Panc1 (cell line): ENCODE measurements at regions not wholly inside any gene's neighbourhood (a gene's known extent, or its start where the extent isn't known, plus 50 kb on each side); places are given as distances from the start of the nearest gene placed in this dataset.

Experiments used
- CTCF ChIP-seq: fragments of 450-650 bp; IDR thresholded peaks from 2 replicates; pipeline ENCODE4 v1.5.1; 2017; ENCODE audit warnings: mild to moderate bottlenecking
- POLR2AphosphoS5 ChIP-seq: IDR thresholded peaks from 2 replicates; pipeline ENCODE4 v1.6.1; 2012; ENCODE audit warnings: mild to moderate bottlenecking, low read depth, low read length, moderate library complexity
- REST ChIP-seq, 2 experiments: IDR thresholded peaks; 2 replicates each; pipeline ENCODE4 v1.6.1; 2011 to 2012; ENCODE audit warnings: low read depth in 2 of 2, control low read depth in 1 of 2, low read length in 1 of 2, mild to moderate bottlenecking in 1 of 2, moderate library complexity in 1 of 2; ENCODE audit not compliant: insufficient read depth in 1 of 2
- SIN3A ChIP-seq: IDR thresholded peaks from 2 replicates; pipeline ENCODE4 v1.6.1; 2012; ENCODE audit warnings: low read depth, mild to moderate bottlenecking, low read length, moderate library complexity, borderline replicate concordance; ENCODE audit not compliant: insufficient read depth
- TCF7L2 ChIP-seq: IDR thresholded peaks from 2 replicates; pipeline ENCODE4 v1.6.1; 2011; ENCODE audit warnings: mild to moderate bottlenecking, low read depth, low read length, inconsistent platforms

GRCh38 chr4:38400946-38401345 is 263.1 kb upstream of the KLF3 start:
- TF ChIP-seq CTCF (no peak), REST (IDR thresholded peaks at IDR 0.05; ENCODE audit: insufficient read depth in 1 of 2, low read depth in 2 of 2, low read length in 1 of 2) (no peak), POLR2AphosphoS5 (no peak), TCF7L2 (no peak), SIN3A (no peak)
